IMR-90 (cell line): ENCODE measurements at regions not wholly inside any gene's neighbourhood (a gene's known extent, or its start where the extent isn't known, plus 50 kb on each side); places are given as distances from the start of the nearest gene placed in this dataset.

ENCODE experiments used
- ATAC-seq: fragments of 200-7000 bp; cut with Tn5 transposase; 2 replicates; pipeline ENCODE4 v1.9.1; 2020; ENCODE audit warnings: low read depth, mild to moderate bottlenecking, moderate library complexity
- BruUV-seq: library from RNA; stranded (reverse); fragments of 400-500 nt; replicated peaks from 2 replicates; lab custom pipeline; 2021; lab: Mats Ljungman, UMichigan
- CTCF ChIA-PET: fragments of 300-600 bp; formaldehyde crosslinking; extraction: SDS; loops from one replicate; lab custom pipeline; 2021; ENCODE audit warnings: antibody characterized with exemption; lab: Yijun Ruan, JAX
- POLR2A ChIA-PET: fragments of 300-600 bp; sonication (Branson Sonifier 250); formaldehyde crosslinking; loops from one replicate; lab custom pipeline; 2022; ENCODE audit warnings: antibody characterized with exemption; ENCODE audit not compliant: unreplicated experiment; lab: Charles Lee
- DNase-seq: peaks from one replicate; pipeline ENCODE4 v3.0.0; 2013
- H2AFZ ChIP-seq: replicated peaks from 2 replicates; pipeline ENCODE3; 2013; ENCODE audit warnings: low read length, mild to moderate bottlenecking; ENCODE audit not compliant: poor library complexity
- H2AK5ac ChIP-seq: 2 replicates; pipeline ENCODE4 v1.6.1; 2013; ENCODE audit warnings: low read depth, low read length, inconsistent platforms
- H2AK9ac ChIP-seq: replicated peaks from 2 replicates; pipeline ENCODE3; 2013; ENCODE audit warnings: mild to moderate bottlenecking, low read depth, low read length, moderate library complexity; ENCODE audit not compliant: poor library complexity
- H2BK120ac ChIP-seq: 2 replicates; pipeline ENCODE4 v1.6.1; 2013; ENCODE audit warnings: low read depth, low read length, inconsistent platforms
- H2BK15ac ChIP-seq: 3 replicates; pipeline ENCODE4 v1.6.1; 2013; ENCODE audit warnings: low read depth, low read length, inconsistent platforms
- H2BK20ac ChIP-seq: 2 replicates; pipeline ENCODE4 v1.6.1; 2013; ENCODE audit warnings: low read depth, mild to moderate bottlenecking, inconsistent platforms, low read length, moderate library complexity
- H2BK5ac ChIP-seq: 2 replicates; pipeline ENCODE4 v1.6.1; 2013; ENCODE audit warnings: mild to moderate bottlenecking, low read depth, low read length, inconsistent platforms; ENCODE audit not compliant: poor library complexity, severe bottlenecking
- H3K14ac ChIP-seq: replicated peaks from 2 replicates; pipeline ENCODE4 v1.6.1; 2013; ENCODE audit warnings: low read depth, low read length, inconsistent platforms
- H3K18ac ChIP-seq: 2 replicates; pipeline ENCODE4 v1.6.1; 2013; ENCODE audit warnings: low read depth, low read length, control low read depth
- H3K23ac ChIP-seq: 2 replicates; pipeline ENCODE4 v1.6.1; 2013; ENCODE audit warnings: low read depth, low read length, inconsistent platforms
- H3K27ac ChIP-seq: 2 replicates; pipeline ENCODE4 v1.5.1; 2013; ENCODE audit warnings: mild to moderate bottlenecking, control low read depth, low read length; ENCODE audit not compliant: insufficient read depth
- H3K27me3 ChIP-seq: 2 replicates; pipeline ENCODE4 v1.6.1; 2013; ENCODE audit warnings: low read length; ENCODE audit not compliant: control insufficient read depth, insufficient read depth
- H3K36me3 ChIP-seq: 2 replicates; pipeline ENCODE4 v1.6.1; 2013; ENCODE audit warnings: low read length, mixed read lengths; ENCODE audit not compliant: control insufficient read depth, insufficient read depth
- H3K4ac ChIP-seq: 2 replicates; pipeline ENCODE4 v1.6.1; 2013; ENCODE audit warnings: low read depth, low read length, inconsistent platforms
- H3K4me1 ChIP-seq: 2 replicates; pipeline ENCODE4 v1.6.1; 2013; ENCODE audit warnings: low read length, mixed read lengths; ENCODE audit not compliant: control insufficient read depth, insufficient read depth
- H3K4me2 ChIP-seq: 2 replicates; pipeline ENCODE4 v1.6.1; 2013; ENCODE audit warnings: low read depth, mild to moderate bottlenecking, control low read depth, low read length, moderate library complexity
- H3K4me3 ChIP-seq: 2 replicates; pipeline ENCODE4 v1.5.1; 2013; ENCODE audit warnings: low read depth, mild to moderate bottlenecking, control low read depth, low read length, moderate library complexity; ENCODE audit not compliant: insufficient read depth
- H3K56ac ChIP-seq: 2 replicates; pipeline ENCODE4 v1.6.1; 2013; ENCODE audit warnings: low read length, inconsistent platforms; ENCODE audit not compliant: insufficient read depth; ENCODE audit errors: extremely low read depth
- H3K79me1 ChIP-seq, 2 experiments: 2 replicates each; pipeline ENCODE4 v1.6.1; 2013; ENCODE audit warnings: low read length in 2 of 2, inconsistent platforms in 1 of 2, low read depth in 1 of 2
- H3K9ac ChIP-seq: 2 replicates; pipeline ENCODE4 v1.6.1; 2013; ENCODE audit warnings: low read depth, low read length, control low read depth
- H3K9me1 ChIP-seq: 2 replicates; pipeline ENCODE4 v1.6.1; 2013; ENCODE audit warnings: low read length, inconsistent platforms; ENCODE audit not compliant: insufficient read depth
- H3K9me3 ChIP-seq: 2 replicates; pipeline ENCODE4 v1.6.1; 2013; ENCODE audit warnings: low read length; ENCODE audit not compliant: control insufficient read depth, insufficient read depth
- H4K20me1 ChIP-seq: 2 replicates; pipeline ENCODE4 v1.6.1; 2013; ENCODE audit warnings: low read length, inconsistent platforms; ENCODE audit not compliant: insufficient read depth
- H4K5ac ChIP-seq: 2 replicates; pipeline ENCODE4 v1.6.1; 2013; ENCODE audit warnings: mild to moderate bottlenecking, low read depth, low read length, control low read depth
- H4K8ac ChIP-seq, 2 experiments: 2 replicates each; pipeline ENCODE4 v1.6.1; 2013; ENCODE audit warnings: low read depth in 2 of 2, low read length in 2 of 2, control low read depth in 1 of 2, inconsistent platforms in 1 of 2
- H4K91ac ChIP-seq: 2 replicates; pipeline ENCODE4 v1.6.1; 2013; ENCODE audit warnings: low read depth, low read length, inconsistent platforms; ENCODE audit not compliant: insufficient read depth
- BHLHE40 ChIP-seq: fragments of 150-350 bp; IDR thresholded peaks from 2 replicates; pipeline ENCODE4 v1.6.1; 2016; ENCODE audit warnings: mild to moderate bottlenecking, low read depth, low read length
- WGBS, 2 experiments: methylation state at CpG; one replicate each; pipeline versions ENCODE4 v1.1.5 to v1.1.7; 2013; ENCODE audit warnings: missing lambda C conversion rate in 2 of 2; ENCODE audit not compliant: insufficient read length in 1 of 2; ENCODE audit errors: extremely low coverage in 2 of 2; 5-methylcytosine and 5-hydroxymethylcytosine counted together
- dilution Hi-C: fragments of 300-500 bp; cut with HindIII; formaldehyde crosslinking; loops from one replicate; pipeline ENCODE4 v1.14.3; 2018; ENCODE audit warnings: low sequenced_read_pairs; ENCODE audit not compliant: unreplicated experiment
- in situ Hi-C: fragments of 300-500 bp; cut with MboI; formaldehyde crosslinking; loops from 3 replicates; pipeline ENCODE4 v1.14.3; 2019; ENCODE audit warnings: low sequenced_read_pairs, inconsistent platforms, mixed read lengths
- intact Hi-C: fragments of 100-400 bp; cut with micrococcal nuclease; formaldehyde crosslinking; loops from 2 replicates; pipeline ENCODE4 v1.10.0; 2022

DNA sequence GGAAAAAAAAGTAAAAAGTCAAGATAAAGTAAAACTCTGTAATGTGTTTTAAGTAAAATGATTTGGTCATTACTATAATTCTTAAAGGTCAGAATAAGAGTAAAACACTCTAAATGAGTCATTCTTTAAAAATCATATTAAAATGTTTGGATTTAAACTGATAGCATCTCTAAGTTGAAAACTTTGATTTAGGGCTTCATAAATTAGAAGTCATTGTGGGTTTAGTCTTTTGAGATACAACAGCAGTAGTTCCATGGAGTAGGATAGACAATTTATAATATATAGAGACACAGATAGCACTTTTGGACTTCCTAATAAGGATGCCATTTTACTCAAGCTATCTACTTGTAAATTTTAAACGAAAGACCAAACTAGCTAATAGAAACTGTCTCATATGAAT, 77.1 kb upstream of the PABPC4L start:
- ChIA-PET POLR2A (no interaction called here), CTCF (no interaction called here)
- Histone ChIP-seq H3K18ac (no peak overlapping the region), H3K23ac (no peak overlapping the region), H3K4me2 (no peak overlapping the region), H4K20me1 (no peaks in the 10 kb centered on the region), H3K14ac (no peak overlapping the region), H3K56ac (no peak overlapping the region), H4K91ac (no peak overlapping the region), H3K4me3 (no peak overlapping the region), H3K9me3 (no peaks in the 10 kb centered on the region), H3K9me1 (no peaks in the 10 kb centered on the region), H2BK20ac (no peak overlapping the region), H3K27ac (no peak overlapping the region), H3K9ac (no peak overlapping the region), H2AK9ac (no peak overlapping the region), H3K27me3 (no peaks in the 10 kb centered on the region), H4K5ac (no peak overlapping the region), H3K4ac (no peak overlapping the region), H3K79me1 (no peaks in the 10 kb centered on the region), H2BK120ac (no peak overlapping the region), H2AFZ (no peak overlapping the region), H3K36me3 (no peaks in the 10 kb centered on the region), H4K8ac (no peak overlapping the region), H3K4me1 (no peaks in the 10 kb centered on the region), H2BK15ac (no peak overlapping the region), H2BK5ac (no peak overlapping the region), H2AK5ac (no peak overlapping the region)
- DNase-seq: no peak
- no peak for TF ChIP-seq BHLHE40
- no CpG with 5 or more reads among the region's 1 CpG for WGBS, 2 experiments
- in situ Hi-C loops: no loop called here
- dilution Hi-C loops: no loop called here
- no TSS peak for BruUV-seq
- intact Hi-C loops: no loop called here
- no peak for ATAC-seq
